Mucosa of descending colon (tissue), 3 donors: ENCODE measurements at regions not wholly inside any gene's neighbourhood (a gene's known extent, or its start where the extent isn't known, plus 50 kb on each side); places are given as distances from the start of the nearest gene placed in this dataset.

Experiments
- ATAC-seq: fragments of 200-7000 bp; cut with Tn5 transposase; one replicate; pipeline ENCODE4 v1.9.1; 2020; ENCODE audit warnings: mild to moderate bottlenecking, moderate library complexity
- DNase-seq, 3 donors: peaks; one replicate each; pipeline ENCODE4 v3.0.0-alpha.2; 2020
- H3K36me3 ChIP-seq: fragments of 200-600 bp; one replicate; pipeline ENCODE4 v1.8.0; 2021; ENCODE audit warnings: low read depth, mild to moderate bottlenecking
- H3K4me1 ChIP-seq: fragments of 200-600 bp; one replicate; pipeline ENCODE4 v1.8.0; 2021; ENCODE audit warnings: low read depth, mild to moderate bottlenecking
- H3K4me3 ChIP-seq: fragments of 200-600 bp; one replicate; pipeline ENCODE4 v1.8.0; 2021; ENCODE audit warnings: mild to moderate bottlenecking
- H3K9me3 ChIP-seq: fragments of 200-600 bp; one replicate; pipeline ENCODE4 v1.8.0; 2021; ENCODE audit warnings: mild to moderate bottlenecking
- CTCF ChIP-seq: fragments of 200-600 bp; IDR thresholded peaks from one replicate; pipeline ENCODE4 v1.8.0; 2022; ENCODE audit warnings: antibody characterized with exemption, mild to moderate bottlenecking
- intact Hi-C, 2 donors: fragments of 100-400 bp; cut with DNase I in 1 of 2; cut with micrococcal nuclease in 1 of 2; formaldehyde crosslinking; loops; one replicate each; pipeline versions ENCODE4 v1.11.0 to v1.11.1; 2022; cut with DNase I, micrococcal nuclease
- donor health status: DM: no; HTN: no; CAD: no; lungs with moderate emphysema.
- donor health status: DM: no; HTN: no; CAD: no.
- donor health status: DM: no; HTN: yes; CAD: no.

- H3K4me1 ChIP-seq, result no peaks in the 10 kb centered on the region
- H3K4me3 ChIP-seq, result no peak overlapping the region
- no peak for TF ChIP-seq CTCF
- no peaks in the 10 kb centered on the region for H3K36me3 ChIP-seq
- intact Hi-C loops, result no loop called here
- DNase-seq (no peak), ATAC-seq (no peak)
- no peaks in the 10 kb centered on the region for H3K9me3 ChIP-seq
These were observed 248.8 kb downstream of the CTH start for GRCh38 chr1:70659891-70660290.

DNA sequence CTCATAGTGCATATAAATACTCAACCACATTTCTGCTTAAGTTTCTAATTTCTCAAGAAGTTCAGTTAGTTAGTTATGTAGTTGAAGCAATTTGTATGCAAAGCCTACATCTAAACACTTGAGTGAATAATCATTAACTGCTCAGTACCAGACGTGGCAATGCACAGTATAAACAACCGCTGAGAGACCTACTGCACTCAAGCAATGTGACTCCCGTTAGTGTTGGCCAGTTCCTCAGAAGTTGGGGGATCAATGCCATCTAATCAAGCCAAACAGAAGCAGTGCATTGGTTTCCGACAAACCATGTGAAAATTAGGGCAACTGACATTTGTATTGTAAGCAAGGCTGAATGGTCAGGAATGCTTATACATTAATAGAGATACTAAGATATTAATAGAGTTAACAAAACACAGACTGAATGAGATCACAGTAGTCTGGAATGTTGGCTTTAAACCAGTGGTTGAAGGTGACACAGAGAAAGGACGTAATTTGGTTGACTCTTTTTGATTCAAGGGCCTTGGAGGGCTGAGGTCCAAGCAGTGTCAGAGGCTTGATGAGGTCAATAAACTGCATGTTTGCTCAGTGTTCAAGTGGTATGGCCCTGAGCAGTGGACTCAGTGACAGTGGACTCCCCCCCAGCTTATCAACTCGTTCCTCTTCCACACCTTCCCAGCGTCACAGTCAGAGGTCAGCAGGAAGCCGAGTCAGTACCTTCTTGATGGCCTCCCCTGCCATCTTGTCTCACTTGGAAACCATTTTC is 255.5 kb downstream of the CTH start:
- ATAC-seq, result no peak
- no peaks in the 10 kb centered on the region for H3K4me1 ChIP-seq
- H3K4me3 ChIP-seq, result no peak overlapping the region
- H3K36me3 ChIP-seq, result no peaks in the 10 kb centered on the region
- DNase-seq, result no peak
- TF ChIP-seq CTCF, result no peak
- intact Hi-C loops, result no loop called here
- H3K9me3 ChIP-seq, result no peaks in the 10 kb centered on the region

DNA sequence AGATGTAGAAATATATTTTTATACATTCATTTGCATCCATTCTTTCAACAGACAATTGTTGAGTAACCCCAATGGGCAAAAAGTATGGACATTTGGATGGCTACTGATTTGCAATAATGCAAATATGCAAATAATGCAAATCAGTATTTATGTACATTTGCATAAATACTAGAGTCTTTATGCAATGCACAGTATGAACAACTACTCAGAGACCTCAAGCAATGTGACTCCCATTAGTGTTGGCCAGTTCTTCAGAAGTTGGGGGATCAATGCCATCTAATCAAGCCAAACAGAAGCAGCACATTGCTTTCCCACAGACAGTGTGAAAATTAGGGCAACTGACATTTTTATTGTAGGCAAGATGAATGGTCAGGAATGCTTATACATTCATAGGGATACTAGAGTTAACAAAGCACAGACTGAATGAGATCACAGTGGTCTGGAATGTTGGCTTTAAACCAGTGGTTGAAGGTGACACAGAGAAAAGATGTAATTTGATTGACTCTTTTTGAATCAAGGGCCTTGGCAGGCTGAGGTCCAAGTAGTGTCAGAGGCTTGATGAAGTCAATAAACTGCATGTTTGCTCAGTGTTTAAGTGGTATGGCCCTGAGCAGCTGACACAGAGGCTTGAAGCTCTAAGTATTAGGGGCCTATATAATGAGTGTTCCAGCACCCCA is 256.6 kb downstream of the CTH start:
- no peak for ATAC-seq

DNA sequence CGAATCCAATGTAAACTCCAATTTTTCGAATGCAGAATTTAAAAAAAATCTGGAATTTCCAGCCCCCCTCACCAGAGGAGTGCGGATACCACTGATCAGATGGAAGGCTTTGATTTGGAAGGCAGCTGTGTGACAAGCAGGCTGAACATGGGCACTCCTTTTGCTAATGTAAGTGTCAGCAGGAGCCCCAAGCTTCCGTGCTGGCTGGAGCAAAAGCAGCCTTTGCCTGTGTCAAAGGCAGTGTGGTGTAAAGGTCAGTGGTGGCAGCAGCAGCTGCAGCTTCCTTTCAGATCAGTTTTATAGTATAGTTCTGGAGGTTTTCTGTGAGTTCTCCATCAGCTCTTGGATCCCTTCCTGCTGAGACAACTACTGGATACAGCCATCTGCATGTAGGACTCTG is 259.9 kb downstream of the CTH start:
- Histone ChIP-seq H3K4me3 (no peak overlapping the region), H3K36me3 (no peaks in the 10 kb centered on the region), H3K4me1 (no peaks in the 10 kb centered on the region), H3K9me3 (no peaks in the 10 kb centered on the region)
- no peak for DNase-seq
- no peak for TF ChIP-seq CTCF
- no peak for ATAC-seq
- intact Hi-C loops, result no loop called here

More for the DNA sequence above, 256.6 kb downstream of the CTH start:
- H3K9me3 ChIP-seq, result no peaks in the 10 kb centered on the region
- H3K4me1 ChIP-seq, result no peaks in the 10 kb centered on the region
- no peak for DNase-seq
- intact Hi-C loops, result no loop called here
- no peak overlapping the region for H3K4me3 ChIP-seq
- no peaks in the 10 kb centered on the region for H3K36me3 ChIP-seq
- TF ChIP-seq CTCF, result no peak

DNA sequence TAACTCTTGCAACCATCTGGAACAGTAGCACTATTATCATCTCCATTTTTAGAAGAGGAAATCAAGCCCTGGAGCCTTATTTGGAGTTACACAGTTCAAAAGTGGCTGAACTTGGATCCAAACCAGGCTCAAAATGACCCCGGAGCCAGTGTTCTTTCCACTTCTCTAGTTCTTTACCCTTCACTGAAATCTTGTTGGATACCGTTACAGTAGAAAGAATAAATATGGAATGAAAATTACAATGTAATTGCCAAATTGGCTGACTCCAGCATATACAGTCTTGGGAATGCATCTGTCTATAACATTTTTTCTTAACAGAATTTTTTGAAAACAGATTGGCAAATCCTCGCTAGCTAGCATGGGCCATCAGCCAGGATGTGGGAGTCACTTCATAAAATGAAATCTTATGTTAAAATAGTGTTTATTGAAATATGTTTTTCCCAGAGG is 261.4 kb downstream of the CTH start:
- intact Hi-C loops, result no loop called here
- H3K4me3 ChIP-seq, result no peak overlapping the region

More for the DNA sequence above, 261.4 kb downstream of the CTH start:
- DNase-seq (no peak), ATAC-seq (no peak)
- H3K4me1 ChIP-seq, result no peaks in the 10 kb centered on the region
- H3K36me3 ChIP-seq, result no peaks in the 10 kb centered on the region
- no peaks in the 10 kb centered on the region for H3K9me3 ChIP-seq
- TF ChIP-seq CTCF, result no peak
